Panc1 (cell line): ENCODE measurements at regions not wholly inside any gene's neighbourhood (a gene's known extent, or its start where the extent isn't known, plus 50 kb on each side); places are given as distances from the start of the nearest gene placed in this dataset.
"Not testable (repeated sequence)": the region's sequence is repeated elsewhere in the genome, so short reads cannot be mapped to it uniquely, and the experiment has no call there.

ENCODE experiments used
- ATAC-seq: fragments of 200-7000 bp; cut with Tn5 transposase; 2 replicates; pipeline ENCODE4 v1.9.1; 2020; ENCODE audit warnings: mild to moderate bottlenecking, moderate library complexity
- BruUV-seq: library from RNA; stranded (reverse); fragments of 400-500 nt; replicated peaks from 2 replicates; lab custom pipeline; 2021; lab: Mats Ljungman, UMichigan
- CTCF ChIA-PET: fragments of 300-600 bp; sonication (Branson Sonifier 250); formaldehyde crosslinking; loops from one replicate; lab custom pipeline; 2022; ENCODE audit warnings: antibody characterized with exemption; lab: Charles Lee
- POLR2A ChIA-PET: fragments of 300-600 bp; sonication (Branson Sonifier 250); formaldehyde crosslinking; loops from one replicate; lab custom pipeline; 2022; ENCODE audit warnings: antibody characterized with exemption; lab: Charles Lee
- DNase-seq: peaks from one replicate; pipeline ENCODE4 v3.0.0-alpha.2; 2010; ENCODE audit warnings: low read depth, low spot score
- H3K27ac ChIP-seq: 2 replicates; pipeline ENCODE4 v1.5.1; 2011; ENCODE audit warnings: mild to moderate bottlenecking, low read length, inconsistent platforms
- H3K27me3 ChIP-seq: fragments of 200-500 bp; sonication (Bioruptor generic); 2 replicates; pipeline ENCODE4 v1.6.0; 2014; ENCODE audit warnings: low read length, inconsistent platforms; ENCODE audit not compliant: control insufficient read depth, insufficient read depth
- H3K36me3 ChIP-seq: fragments of 200-500 bp; sonication (Bioruptor generic); 2 replicates; pipeline ENCODE4 v1.5.1; 2014; ENCODE audit warnings: inconsistent platforms, mild to moderate bottlenecking, low read length, moderate library complexity; ENCODE audit not compliant: control insufficient read depth, insufficient read depth
- H3K4me1 ChIP-seq: 2 replicates; pipeline ENCODE4 v1.5.1; 2011; ENCODE audit warnings: inconsistent platforms, mild to moderate bottlenecking, low read length, moderate library complexity; ENCODE audit not compliant: control insufficient read depth, insufficient read depth
- H3K4me3 ChIP-seq, 2 experiments: 2 replicates each; pipeline ENCODE4 v1.5.1; 2011 to 2012; ENCODE audit warnings: low read depth in 2 of 2, low read length in 2 of 2, mild to moderate bottlenecking in 2 of 2, inconsistent platforms in 1 of 2, moderate library complexity in 1 of 2
- H3K9me3 ChIP-seq: fragments of 200-500 bp; sonication (Bioruptor generic); 2 replicates; pipeline ENCODE4 v1.5.1; 2014; ENCODE audit warnings: low read depth, mild to moderate bottlenecking, inconsistent platforms, low read length, moderate library complexity; ENCODE audit not compliant: control insufficient read depth, insufficient read depth
- POLR2AphosphoS5 ChIP-seq: IDR thresholded peaks from 2 replicates; pipeline ENCODE4 v1.6.1; 2012; ENCODE audit warnings: mild to moderate bottlenecking, low read depth, low read length, moderate library complexity
- SIN3A ChIP-seq: IDR thresholded peaks from 2 replicates; pipeline ENCODE4 v1.6.1; 2012; ENCODE audit warnings: low read depth, mild to moderate bottlenecking, low read length, moderate library complexity, borderline replicate concordance; ENCODE audit not compliant: insufficient read depth
- TCF7L2 ChIP-seq: IDR thresholded peaks from 2 replicates; pipeline ENCODE4 v1.6.1; 2011; ENCODE audit warnings: mild to moderate bottlenecking, low read depth, low read length, inconsistent platforms
- in situ Hi-C: cut with HindIII; loops from 2 replicates; pipeline ENCODE4 v1.10.0; 2016; ENCODE audit warnings: low sequenced_read_pairs, low pct_unique_long_range_greater_than_20kb
- intact Hi-C: fragments of 100-400 bp; cut with micrococcal nuclease; formaldehyde crosslinking; loops from one replicate; pipeline ENCODE4 v1.10.0; 2022; ENCODE audit not compliant: unreplicated experiment
- TF ChIP-seq, protein P1 (sequence below): fragments of 450-650 bp; IDR thresholded peaks from 2 replicates; pipeline ENCODE4 v1.5.1; 2017; ENCODE audit warnings: mild to moderate bottlenecking
- TF ChIP-seq, protein P2 (sequence below), 2 experiments: IDR thresholded peaks; 2 replicates each; pipeline ENCODE4 v1.6.1; 2011 to 2012; ENCODE audit warnings: low read depth in 2 of 2, control low read depth in 1 of 2, low read length in 1 of 2, mild to moderate bottlenecking in 1 of 2, moderate library complexity in 1 of 2; ENCODE audit not compliant: insufficient read depth in 1 of 2

DNA sequence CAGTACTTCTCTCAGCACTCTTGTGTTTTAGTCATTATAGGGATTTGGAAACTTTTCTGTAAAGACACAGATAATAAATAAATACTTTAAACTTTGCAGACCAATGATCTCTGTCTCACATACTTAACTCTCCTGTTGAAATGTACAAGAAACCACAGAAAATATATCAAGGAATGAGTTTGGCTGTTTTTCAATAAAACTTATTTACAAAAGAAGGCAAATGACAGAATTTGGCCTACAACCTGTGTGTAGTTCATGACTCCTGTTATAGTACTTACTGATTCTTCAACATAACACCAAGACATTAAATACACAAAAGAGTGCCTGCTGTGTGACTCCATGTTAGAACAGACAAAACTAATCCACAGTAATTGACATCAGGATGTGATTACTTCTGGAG is 510.0 kb upstream of the PHF14 start:
- Histone ChIP-seq H3K27ac (no peak overlapping the region), H3K4me3 (no peak overlapping the region), H3K9me3 (peaks cover 5% of the 10 kb centered on the region; the same call in 1 of the 2 replicates), H3K36me3 (no peaks in the 10 kb centered on the region), H3K27me3 (no peaks in the 10 kb centered on the region), H3K4me1 (no peaks in the 10 kb centered on the region)
- in situ Hi-C loops: no loop called here
- ChIA-PET POLR2A (no interaction called here), CTCF (no interaction called here)
- BruUV-seq: no TSS peak
- DNase-seq (no peak), ATAC-seq (no peak)
- intact Hi-C loops: no loop called here
- TF ChIP-seq POLR2AphosphoS5: no peak
- TF ChIP-seq SIN3A: no peak
- no peak for TF ChIP-seq TCF7L2
- TF ChIP-seq, protein P1, sequence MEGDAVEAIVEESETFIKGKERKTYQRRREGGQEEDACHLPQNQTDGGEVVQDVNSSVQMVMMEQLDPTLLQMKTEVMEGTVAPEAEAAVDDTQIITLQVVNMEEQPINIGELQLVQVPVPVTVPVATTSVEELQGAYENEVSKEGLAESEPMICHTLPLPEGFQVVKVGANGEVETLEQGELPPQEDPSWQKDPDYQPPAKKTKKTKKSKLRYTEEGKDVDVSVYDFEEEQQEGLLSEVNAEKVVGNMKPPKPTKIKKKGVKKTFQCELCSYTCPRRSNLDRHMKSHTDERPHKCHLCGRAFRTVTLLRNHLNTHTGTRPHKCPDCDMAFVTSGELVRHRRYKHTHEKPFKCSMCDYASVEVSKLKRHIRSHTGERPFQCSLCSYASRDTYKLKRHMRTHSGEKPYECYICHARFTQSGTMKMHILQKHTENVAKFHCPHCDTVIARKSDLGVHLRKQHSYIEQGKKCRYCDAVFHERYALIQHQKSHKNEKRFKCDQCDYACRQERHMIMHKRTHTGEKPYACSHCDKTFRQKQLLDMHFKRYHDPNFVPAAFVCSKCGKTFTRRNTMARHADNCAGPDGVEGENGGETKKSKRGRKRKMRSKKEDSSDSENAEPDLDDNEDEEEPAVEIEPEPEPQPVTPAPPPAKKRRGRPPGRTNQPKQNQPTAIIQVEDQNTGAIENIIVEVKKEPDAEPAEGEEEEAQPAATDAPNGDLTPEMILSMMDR: no peak
- TF ChIP-seq, protein P2, sequence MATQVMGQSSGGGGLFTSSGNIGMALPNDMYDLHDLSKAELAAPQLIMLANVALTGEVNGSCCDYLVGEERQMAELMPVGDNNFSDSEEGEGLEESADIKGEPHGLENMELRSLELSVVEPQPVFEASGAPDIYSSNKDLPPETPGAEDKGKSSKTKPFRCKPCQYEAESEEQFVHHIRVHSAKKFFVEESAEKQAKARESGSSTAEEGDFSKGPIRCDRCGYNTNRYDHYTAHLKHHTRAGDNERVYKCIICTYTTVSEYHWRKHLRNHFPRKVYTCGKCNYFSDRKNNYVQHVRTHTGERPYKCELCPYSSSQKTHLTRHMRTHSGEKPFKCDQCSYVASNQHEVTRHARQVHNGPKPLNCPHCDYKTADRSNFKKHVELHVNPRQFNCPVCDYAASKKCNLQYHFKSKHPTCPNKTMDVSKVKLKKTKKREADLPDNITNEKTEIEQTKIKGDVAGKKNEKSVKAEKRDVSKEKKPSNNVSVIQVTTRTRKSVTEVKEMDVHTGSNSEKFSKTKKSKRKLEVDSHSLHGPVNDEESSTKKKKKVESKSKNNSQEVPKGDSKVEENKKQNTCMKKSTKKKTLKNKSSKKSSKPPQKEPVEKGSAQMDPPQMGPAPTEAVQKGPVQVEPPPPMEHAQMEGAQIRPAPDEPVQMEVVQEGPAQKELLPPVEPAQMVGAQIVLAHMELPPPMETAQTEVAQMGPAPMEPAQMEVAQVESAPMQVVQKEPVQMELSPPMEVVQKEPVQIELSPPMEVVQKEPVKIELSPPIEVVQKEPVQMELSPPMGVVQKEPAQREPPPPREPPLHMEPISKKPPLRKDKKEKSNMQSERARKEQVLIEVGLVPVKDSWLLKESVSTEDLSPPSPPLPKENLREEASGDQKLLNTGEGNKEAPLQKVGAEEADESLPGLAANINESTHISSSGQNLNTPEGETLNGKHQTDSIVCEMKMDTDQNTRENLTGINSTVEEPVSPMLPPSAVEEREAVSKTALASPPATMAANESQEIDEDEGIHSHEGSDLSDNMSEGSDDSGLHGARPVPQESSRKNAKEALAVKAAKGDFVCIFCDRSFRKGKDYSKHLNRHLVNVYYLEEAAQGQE (IDR thresholded peaks at IDR 0.05; ENCODE audit: insufficient read depth in 1 of 2, low read depth in 2 of 2, low read length in 1 of 2): no peak

DNA sequence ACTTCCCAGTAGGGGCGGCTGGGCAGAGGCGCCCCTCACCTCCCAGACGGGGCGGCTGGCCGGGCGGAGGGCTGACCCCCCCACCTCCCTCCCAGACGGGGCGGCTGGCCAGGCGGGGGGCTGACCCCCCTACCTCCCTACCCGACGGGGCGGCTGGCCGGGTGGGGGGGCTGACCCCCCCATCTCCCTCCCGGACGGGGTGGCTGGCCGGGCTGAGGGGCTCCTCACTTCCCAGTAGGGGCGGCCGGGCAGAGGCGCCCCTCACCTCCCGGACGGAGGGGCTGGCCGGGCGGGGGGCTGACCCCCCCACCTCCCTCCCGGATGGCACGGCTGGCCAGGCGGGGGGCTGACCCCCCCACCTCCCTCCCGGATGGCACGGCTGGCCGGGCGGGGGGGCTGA is 508.1 kb upstream of the PHF14 start:
- H3K4me3 ChIP-seq, H3K36me3 ChIP-seq, CTCF ChIA-PET, H3K27me3 ChIP-seq, ATAC-seq, in situ Hi-C loops, H3K9me3 ChIP-seq, intact Hi-C loops, DNase-seq, H3K4me1 ChIP-seq, BruUV-seq, H3K27ac ChIP-seq, POLR2A ChIA-PET: not testable (repeated sequence)

DNA sequence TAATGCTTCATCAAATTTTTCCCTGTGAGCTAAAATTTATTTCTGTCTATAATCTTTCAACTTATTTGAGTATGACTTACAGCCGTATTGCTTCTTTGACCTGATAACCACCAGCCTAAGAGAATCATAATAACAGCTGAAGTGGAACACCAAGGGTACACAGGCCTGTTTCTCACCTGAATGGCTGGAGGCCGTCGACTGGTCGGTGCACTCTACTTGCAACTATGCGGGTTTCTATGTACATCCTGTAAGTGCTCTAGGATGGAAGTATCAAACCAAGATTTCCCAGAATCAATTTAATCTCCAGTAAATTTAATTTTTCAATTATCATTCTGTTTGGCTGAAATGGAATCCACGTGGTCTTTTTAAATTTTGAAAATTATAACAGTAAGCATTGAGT is 504.8 kb upstream of the PHF14 start:
- Histone ChIP-seq H3K4me3 (no peak overlapping the region), H3K4me1 (no peaks in the 10 kb centered on the region), H3K27me3 (no peaks in the 10 kb centered on the region), H3K36me3 (no peaks in the 10 kb centered on the region), H3K9me3 (no peaks in the 10 kb centered on the region; the same call in 1 of the 2 replicates), H3K27ac (no peak overlapping the region)
- ChIA-PET CTCF (no interaction called here), POLR2A (no interaction called here)
- in situ Hi-C loops: no loop called here
- intact Hi-C loops: no loop called here
- TF ChIP-seq POLR2AphosphoS5: no peak
- TF ChIP-seq TCF7L2: no peak
- DNase-seq: no peak
- ATAC-seq: no peak
- BruUV-seq: no TSS peak
